GM23338 (cell line): ENCODE measurements at regions not wholly inside any gene's neighbourhood (a gene's known extent, or its start where the extent isn't known, plus 50 kb on each side); places are given as distances from the start of the nearest gene placed in this dataset.

Experiments used
- ATAC-seq: fragments of 200-7000 bp; cut with Tn5 transposase; 3 replicates; pipeline ENCODE4 v1.9.1; 2020
- DNase-seq: peaks from one replicate; pipeline ENCODE4 v3.0.0-alpha.2; 2015; ENCODE audit warnings: low spot score
- H2AFZ ChIP-seq: fragments of 200-600 bp; sonication (generic); 2 replicates; pipeline ENCODE4 v1.8.0; 2016; ENCODE audit warnings: antibody characterized with exemption, mild to moderate bottlenecking, moderate library complexity
- H3F3A ChIP-seq: fragments of 200-600 bp; sonication (generic); replicated peaks from 2 replicates; pipeline ENCODE4 v1.8.0; 2017; ENCODE audit warnings: antibody characterized with exemption, mixed run types, low read depth
- H3K27ac ChIP-seq: fragments of 200-600 bp; sonication (generic); 2 replicates; pipeline ENCODE4 v1.6.1; 2016; ENCODE audit warnings: low read depth
- H3K27me3 ChIP-seq: fragments of 200-600 bp; sonication (generic); 2 replicates; pipeline ENCODE4 v1.8.0; 2016; ENCODE audit warnings: mild to moderate bottlenecking, mixed run types, moderate library complexity; ENCODE audit not compliant: insufficient read depth
- H3K36me3 ChIP-seq: fragments of 200-600 bp; sonication (generic); 2 replicates; pipeline ENCODE4 v1.8.0; 2016; ENCODE audit warnings: mild to moderate bottlenecking; ENCODE audit not compliant: insufficient read depth
- H3K4me1 ChIP-seq: fragments of 200-600 bp; sonication (generic); 2 replicates; pipeline ENCODE4 v1.8.0; 2016; ENCODE audit warnings: mild to moderate bottlenecking, moderate library complexity; ENCODE audit not compliant: insufficient read depth
- H3K4me2 ChIP-seq: fragments of 200-600 bp; sonication (generic); 2 replicates; pipeline ENCODE4 v1.7.1; 2017; ENCODE audit warnings: mixed run types
- H3K4me3 ChIP-seq: fragments of 200-600 bp; sonication (generic); 2 replicates; pipeline ENCODE4 v1.6.1; 2016; ENCODE audit warnings: mixed run types
- H3K79me2 ChIP-seq: fragments of 200-600 bp; sonication (generic); replicated peaks from 2 replicates; pipeline ENCODE4 v1.8.0; 2017; ENCODE audit warnings: mild to moderate bottlenecking; ENCODE audit not compliant: insufficient read depth
- H3K9me2 ChIP-seq: fragments of 200-600 bp; sonication (generic); 2 replicates; pipeline ENCODE4 v1.8.0; 2017; ENCODE audit not compliant: insufficient read depth
- H4K20me1 ChIP-seq: fragments of 200-600 bp; sonication (generic); replicated peaks from 2 replicates; pipeline ENCODE4 v1.8.0; 2017; ENCODE audit warnings: mild to moderate bottlenecking; ENCODE audit not compliant: insufficient read depth
- H3K27ac Mint-ChIP-seq: 2 replicates; pipeline ENCODE4 v1.8.0; 2020; ENCODE audit warnings: inconsistent platforms, mild to moderate bottlenecking, moderate library complexity, mixed read lengths
- H3K27me3 Mint-ChIP-seq: 3 replicates; pipeline ENCODE4 v1.8.0; 2022; ENCODE audit warnings: low read depth, mild to moderate bottlenecking, moderate library complexity, mixed read lengths, inconsistent platforms; ENCODE audit not compliant: insufficient read depth, poor library complexity
- H3K36me3 Mint-ChIP-seq: 3 replicates; pipeline ENCODE4 v1.8.0; 2021; ENCODE audit warnings: low read depth, mild to moderate bottlenecking, inconsistent platforms, moderate library complexity, mixed read lengths
- H3K4me1 Mint-ChIP-seq: 3 replicates; pipeline ENCODE4 v1.8.0; 2020; ENCODE audit warnings: mild to moderate bottlenecking, inconsistent platforms, mixed read lengths
- H3K4me3 Mint-ChIP-seq: 3 replicates; pipeline ENCODE4 v1.8.0; 2021; ENCODE audit warnings: moderate library complexity, mild to moderate bottlenecking, inconsistent platforms, mixed read lengths
- H3K9me3 Mint-ChIP-seq: 3 replicates; pipeline ENCODE4 v1.8.0; 2020; ENCODE audit warnings: moderate library complexity, mild to moderate bottlenecking, inconsistent platforms, mixed read lengths
- CREB1 ChIP-seq: fragments of 250-450 bp; sonication (Bioruptor Pico); IDR thresholded peaks from 2 replicates; pipeline ENCODE4 v1.5.0; 2020; ENCODE audit warnings: low read depth, mild to moderate bottlenecking, moderate library complexity
- EZH2 ChIP-seq: fragments of 200-600 bp; sonication (generic); IDR thresholded peaks from one replicate; pipeline ENCODE4 v1.8.0; 2017; ENCODE audit warnings: antibody characterized with exemption, mild to moderate bottlenecking, low read depth; ENCODE audit not compliant: unreplicated experiment
- EZH2phosphoT487 ChIP-seq: fragments of 200-600 bp; sonication (generic); IDR thresholded peaks from one replicate; pipeline ENCODE4 v1.8.1; 2018; ENCODE audit warnings: antibody characterized with exemption; ENCODE audit not compliant: unreplicated experiment
- JUNB ChIP-seq: IDR thresholded peaks from one replicate; pipeline ENCODE4 v1.6.1; 2016; ENCODE audit warnings: antibody characterized with exemption; ENCODE audit not compliant: unreplicated experiment
- NANOG ChIP-seq: IDR thresholded peaks from 2 replicates; pipeline ENCODE4 v1.6.1; 2016; ENCODE audit warnings: antibody characterized with exemption, borderline replicate concordance
- POLR2AphosphoS5 ChIP-seq: IDR thresholded peaks from 2 replicates; pipeline ENCODE4 v1.6.1; 2016; ENCODE audit warnings: antibody characterized with exemption, low read depth
- STAT1 ChIP-seq: IDR thresholded peaks from one replicate; pipeline ENCODE4 v1.6.1; 2016; ENCODE audit warnings: antibody characterized with exemption; ENCODE audit not compliant: unreplicated experiment
- ZNF114 ChIP-seq: fragments of 250-450 bp; sonication (Bioruptor Pico); IDR thresholded peaks from 2 replicates; pipeline ENCODE4 v1.5.0; 2020; ENCODE audit warnings: mild to moderate bottlenecking, moderate library complexity
- ZNF331 ChIP-seq: fragments of 250-450 bp; sonication (Bioruptor Pico); IDR thresholded peaks from 2 replicates; pipeline ENCODE4 v1.5.0; 2020; ENCODE audit warnings: low read depth, mild to moderate bottlenecking, moderate library complexity
- TF ChIP-seq, protein P1 (sequence below), 2 experiments: fragments of 200-600 bp in 1 of 2; sonication (generic) in 1 of 2; conservative IDR thresholded peaks; 2 replicates each; pipeline versions ENCODE4 v1.5.1 to v1.6.1; 2016 to 2017; ENCODE audit warnings: antibody characterized with exemption in 2 of 2, low read depth in 2 of 2, mild to moderate bottlenecking in 2 of 2, moderate library complexity in 1 of 2
- TF ChIP-seq, protein P2 (sequence below): IDR thresholded peaks from 2 replicates; pipeline ENCODE4 v1.6.1; 2016; ENCODE audit warnings: antibody characterized with exemption
- TF ChIP-seq, protein P3 (sequence below): fragments of 250-450 bp; sonication (Bioruptor Pico); IDR thresholded peaks from 2 replicates; pipeline ENCODE4 v1.5.0; 2020; ENCODE audit warnings: mild to moderate bottlenecking, moderate library complexity
- TF ChIP-seq, protein P4 (sequence below): IDR thresholded peaks from one replicate; pipeline ENCODE4 v1.6.1; 2018; ENCODE audit warnings: antibody characterized with exemption; ENCODE audit not compliant: unreplicated experiment

DNA sequence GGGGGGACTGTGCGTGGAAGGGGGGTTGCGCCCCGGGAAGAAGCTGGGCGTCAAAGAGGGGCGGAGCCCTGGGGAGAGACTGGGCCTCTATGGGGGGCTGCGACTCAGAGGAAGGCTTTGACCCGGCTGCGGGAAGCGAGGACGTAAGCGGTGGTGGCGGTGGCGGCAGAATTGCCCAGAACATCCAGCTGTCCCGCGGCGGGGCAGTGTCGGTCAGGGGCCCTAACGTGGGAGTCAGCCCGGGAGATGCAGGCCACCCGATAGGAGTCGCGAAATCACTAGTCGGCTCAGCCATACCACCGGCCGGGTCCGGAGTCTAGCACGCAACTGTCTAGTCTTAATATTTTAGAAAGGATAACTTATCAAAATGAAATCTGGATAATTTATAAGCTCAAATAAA, 387.6 kb upstream of the EYS start:
- DNase-seq (no peak), ATAC-seq (no peak)
- H3K36me3 ChIP-seq, result no peaks in the 10 kb centered on the region
- no peaks in the 10 kb centered on the region for H4K20me1 ChIP-seq
- Mint-ChIP-seq H3K4me3 (no peak overlapping the region), H3K9me3 (peaks cover 50% of the 10 kb centered on the region), H3K27me3 (no peaks in the 10 kb centered on the region), H3K36me3 (peaks cover 18% of the 10 kb centered on the region; the same call in 2 of the 3 replicates), H3K4me1 (no peaks in the 10 kb centered on the region), H3K27ac (no peak overlapping the region)
- TF ChIP-seq, protein P1, sequence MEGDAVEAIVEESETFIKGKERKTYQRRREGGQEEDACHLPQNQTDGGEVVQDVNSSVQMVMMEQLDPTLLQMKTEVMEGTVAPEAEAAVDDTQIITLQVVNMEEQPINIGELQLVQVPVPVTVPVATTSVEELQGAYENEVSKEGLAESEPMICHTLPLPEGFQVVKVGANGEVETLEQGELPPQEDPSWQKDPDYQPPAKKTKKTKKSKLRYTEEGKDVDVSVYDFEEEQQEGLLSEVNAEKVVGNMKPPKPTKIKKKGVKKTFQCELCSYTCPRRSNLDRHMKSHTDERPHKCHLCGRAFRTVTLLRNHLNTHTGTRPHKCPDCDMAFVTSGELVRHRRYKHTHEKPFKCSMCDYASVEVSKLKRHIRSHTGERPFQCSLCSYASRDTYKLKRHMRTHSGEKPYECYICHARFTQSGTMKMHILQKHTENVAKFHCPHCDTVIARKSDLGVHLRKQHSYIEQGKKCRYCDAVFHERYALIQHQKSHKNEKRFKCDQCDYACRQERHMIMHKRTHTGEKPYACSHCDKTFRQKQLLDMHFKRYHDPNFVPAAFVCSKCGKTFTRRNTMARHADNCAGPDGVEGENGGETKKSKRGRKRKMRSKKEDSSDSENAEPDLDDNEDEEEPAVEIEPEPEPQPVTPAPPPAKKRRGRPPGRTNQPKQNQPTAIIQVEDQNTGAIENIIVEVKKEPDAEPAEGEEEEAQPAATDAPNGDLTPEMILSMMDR (conservative IDR thresholded peaks at IDR 0.05; ENCODE audit: low read depth in 2 of 2), result no peak
- no peak for TF ChIP-seq ZNF331 (CRISPR knock-in tag)
- no peak for TF ChIP-seq STAT1
- TF ChIP-seq EZH2, result no peak
- TF ChIP-seq, protein P2, sequence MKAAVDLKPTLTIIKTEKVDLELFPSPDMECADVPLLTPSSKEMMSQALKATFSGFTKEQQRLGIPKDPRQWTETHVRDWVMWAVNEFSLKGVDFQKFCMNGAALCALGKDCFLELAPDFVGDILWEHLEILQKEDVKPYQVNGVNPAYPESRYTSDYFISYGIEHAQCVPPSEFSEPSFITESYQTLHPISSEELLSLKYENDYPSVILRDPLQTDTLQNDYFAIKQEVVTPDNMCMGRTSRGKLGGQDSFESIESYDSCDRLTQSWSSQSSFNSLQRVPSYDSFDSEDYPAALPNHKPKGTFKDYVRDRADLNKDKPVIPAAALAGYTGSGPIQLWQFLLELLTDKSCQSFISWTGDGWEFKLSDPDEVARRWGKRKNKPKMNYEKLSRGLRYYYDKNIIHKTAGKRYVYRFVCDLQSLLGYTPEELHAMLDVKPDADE, result no peak
- TF ChIP-seq POLR2AphosphoS5, result no peak
- no peak for TF ChIP-seq CREB1
- TF ChIP-seq, protein P3, sequence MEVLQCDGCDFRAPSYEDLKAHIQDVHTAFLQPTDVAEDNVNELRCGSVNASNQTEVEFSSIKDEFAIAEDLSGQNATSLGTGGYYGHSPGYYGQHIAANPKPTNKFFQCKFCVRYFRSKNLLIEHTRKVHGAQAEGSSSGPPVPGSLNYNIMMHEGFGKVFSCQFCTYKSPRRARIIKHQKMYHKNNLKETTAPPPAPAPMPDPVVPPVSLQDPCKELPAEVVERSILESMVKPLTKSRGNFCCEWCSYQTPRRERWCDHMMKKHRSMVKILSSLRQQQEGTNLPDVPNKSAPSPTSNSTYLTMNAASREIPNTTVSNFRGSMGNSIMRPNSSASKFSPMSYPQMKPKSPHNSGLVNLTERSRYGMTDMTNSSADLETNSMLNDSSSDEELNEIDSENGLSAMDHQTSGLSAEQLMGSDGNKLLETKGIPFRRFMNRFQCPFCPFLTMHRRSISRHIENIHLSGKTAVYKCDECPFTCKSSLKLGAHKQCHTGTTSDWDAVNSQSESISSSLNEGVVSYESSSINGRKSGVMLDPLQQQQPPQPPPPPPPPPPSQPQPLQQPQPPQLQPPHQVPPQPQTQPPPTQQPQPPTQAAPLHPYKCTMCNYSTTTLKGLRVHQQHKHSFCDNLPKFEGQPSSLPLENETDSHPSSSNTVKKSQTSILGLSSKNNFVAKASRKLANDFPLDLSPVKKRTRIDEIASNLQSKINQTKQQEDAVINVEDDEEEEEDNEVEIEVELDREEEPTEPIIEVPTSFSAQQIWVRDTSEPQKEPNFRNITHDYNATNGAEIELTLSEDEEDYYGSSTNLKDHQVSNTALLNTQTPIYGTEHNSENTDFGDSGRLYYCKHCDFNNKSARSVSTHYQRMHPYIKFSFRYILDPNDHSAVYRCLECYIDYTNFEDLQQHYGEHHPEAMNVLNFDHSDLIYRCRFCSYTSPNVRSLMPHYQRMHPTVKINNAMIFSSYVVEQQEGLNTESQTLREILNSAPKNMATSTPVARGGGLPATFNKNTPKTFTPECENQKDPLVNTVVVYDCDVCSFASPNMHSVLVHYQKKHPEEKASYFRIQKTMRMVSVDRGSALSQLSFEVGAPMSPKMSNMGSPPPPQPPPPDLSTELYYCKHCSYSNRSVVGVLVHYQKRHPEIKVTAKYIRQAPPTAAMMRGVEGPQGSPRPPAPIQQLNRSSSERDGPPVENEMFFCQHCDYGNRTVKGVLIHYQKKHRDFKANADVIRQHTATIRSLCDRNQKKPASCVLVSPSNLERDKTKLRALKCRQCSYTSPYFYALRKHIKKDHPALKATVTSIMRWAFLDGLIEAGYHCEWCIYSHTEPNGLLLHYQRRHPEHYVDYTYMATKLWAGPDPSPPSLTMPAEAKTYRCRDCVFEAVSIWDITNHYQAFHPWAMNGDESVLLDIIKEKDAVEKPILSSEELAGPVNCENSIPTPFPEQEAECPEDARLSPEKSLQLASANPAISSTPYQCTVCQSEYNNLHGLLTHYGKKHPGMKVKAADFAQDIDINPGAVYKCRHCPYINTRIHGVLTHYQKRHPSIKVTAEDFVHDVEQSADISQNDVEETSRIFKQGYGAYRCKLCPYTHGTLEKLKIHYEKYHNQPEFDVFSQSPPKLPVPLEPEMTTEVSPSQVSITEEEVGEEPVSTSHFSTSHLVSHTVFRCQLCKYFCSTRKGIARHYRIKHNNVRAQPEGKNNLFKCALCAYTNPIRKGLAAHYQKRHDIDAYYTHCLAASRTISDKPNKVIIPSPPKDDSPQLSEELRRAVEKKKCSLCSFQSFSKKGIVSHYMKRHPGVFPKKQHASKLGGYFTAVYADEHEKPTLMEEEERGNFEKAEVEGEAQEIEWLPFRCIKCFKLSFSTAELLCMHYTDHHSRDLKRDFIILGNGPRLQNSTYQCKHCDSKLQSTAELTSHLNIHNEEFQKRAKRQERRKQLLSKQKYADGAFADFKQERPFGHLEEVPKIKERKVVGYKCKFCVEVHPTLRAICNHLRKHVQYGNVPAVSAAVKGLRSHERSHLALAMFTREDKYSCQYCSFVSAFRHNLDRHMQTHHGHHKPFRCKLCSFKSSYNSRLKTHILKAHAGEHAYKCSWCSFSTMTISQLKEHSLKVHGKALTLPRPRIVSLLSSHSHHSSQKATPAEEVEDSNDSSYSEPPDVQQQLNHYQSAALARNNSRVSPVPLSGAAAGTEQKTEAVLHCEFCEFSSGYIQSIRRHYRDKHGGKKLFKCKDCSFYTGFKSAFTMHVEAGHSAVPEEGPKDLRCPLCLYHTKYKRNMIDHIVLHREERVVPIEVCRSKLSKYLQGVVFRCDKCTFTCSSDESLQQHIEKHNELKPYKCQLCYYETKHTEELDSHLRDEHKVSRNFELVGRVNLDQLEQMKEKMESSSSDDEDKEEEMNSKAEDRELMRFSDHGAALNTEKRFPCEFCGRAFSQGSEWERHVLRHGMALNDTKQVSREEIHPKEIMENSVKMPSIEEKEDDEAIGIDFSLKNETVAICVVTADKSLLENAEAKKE, result no peak
- no peak for TF ChIP-seq EZH2phosphoT487
- no peak for TF ChIP-seq NANOG
- TF ChIP-seq JUNB, result no peak
- TF ChIP-seq, protein P4, sequence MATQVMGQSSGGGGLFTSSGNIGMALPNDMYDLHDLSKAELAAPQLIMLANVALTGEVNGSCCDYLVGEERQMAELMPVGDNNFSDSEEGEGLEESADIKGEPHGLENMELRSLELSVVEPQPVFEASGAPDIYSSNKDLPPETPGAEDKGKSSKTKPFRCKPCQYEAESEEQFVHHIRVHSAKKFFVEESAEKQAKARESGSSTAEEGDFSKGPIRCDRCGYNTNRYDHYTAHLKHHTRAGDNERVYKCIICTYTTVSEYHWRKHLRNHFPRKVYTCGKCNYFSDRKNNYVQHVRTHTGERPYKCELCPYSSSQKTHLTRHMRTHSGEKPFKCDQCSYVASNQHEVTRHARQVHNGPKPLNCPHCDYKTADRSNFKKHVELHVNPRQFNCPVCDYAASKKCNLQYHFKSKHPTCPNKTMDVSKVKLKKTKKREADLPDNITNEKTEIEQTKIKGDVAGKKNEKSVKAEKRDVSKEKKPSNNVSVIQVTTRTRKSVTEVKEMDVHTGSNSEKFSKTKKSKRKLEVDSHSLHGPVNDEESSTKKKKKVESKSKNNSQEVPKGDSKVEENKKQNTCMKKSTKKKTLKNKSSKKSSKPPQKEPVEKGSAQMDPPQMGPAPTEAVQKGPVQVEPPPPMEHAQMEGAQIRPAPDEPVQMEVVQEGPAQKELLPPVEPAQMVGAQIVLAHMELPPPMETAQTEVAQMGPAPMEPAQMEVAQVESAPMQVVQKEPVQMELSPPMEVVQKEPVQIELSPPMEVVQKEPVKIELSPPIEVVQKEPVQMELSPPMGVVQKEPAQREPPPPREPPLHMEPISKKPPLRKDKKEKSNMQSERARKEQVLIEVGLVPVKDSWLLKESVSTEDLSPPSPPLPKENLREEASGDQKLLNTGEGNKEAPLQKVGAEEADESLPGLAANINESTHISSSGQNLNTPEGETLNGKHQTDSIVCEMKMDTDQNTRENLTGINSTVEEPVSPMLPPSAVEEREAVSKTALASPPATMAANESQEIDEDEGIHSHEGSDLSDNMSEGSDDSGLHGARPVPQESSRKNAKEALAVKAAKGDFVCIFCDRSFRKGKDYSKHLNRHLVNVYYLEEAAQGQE, result no peak
- no peak for TF ChIP-seq ZNF114 (CRISPR knock-in tag)
- H3K27me3 ChIP-seq, result no peaks in the 10 kb centered on the region
- peaks cover 10% of the 10 kb centered on the region; the same call in 1 of the 2 replicates for H3K9me2 ChIP-seq
- no peak overlapping the region for H3K4me3 ChIP-seq
- H2AFZ ChIP-seq, result no peak overlapping the region
- H3K27ac ChIP-seq, result no peak overlapping the region
- H3K4me2 ChIP-seq, result no peak overlapping the region
- no peaks in the 10 kb centered on the region for H3K79me2 ChIP-seq
- no peaks in the 10 kb centered on the region for H3K4me1 ChIP-seq
- no peaks in the 10 kb centered on the region for H3F3A ChIP-seq
